Activated CD8-positive, alpha-beta T cell treated with anti-CD3 and anti-CD28 coated beads for 36 hours (primary cell): ENCODE measurements at regions not wholly inside any gene's neighbourhood (a gene's known extent, or its start where the extent isn't known, plus 50 kb on each side); places are given as distances from the start of the nearest gene placed in this dataset.

ENCODE experiments used
- ATAC-seq: fragments of 200-7000 bp; cut with Tn5 transposase; one replicate; pipeline ENCODE4 v1.10.0; 2021; ENCODE audit warnings: mild to moderate bottlenecking, moderate library complexity
- CTCF ChIA-PET: fragments of 350-600 bp; sonication (Branson Sonifier 250); formaldehyde crosslinking; loops from one replicate; lab custom pipeline; 2021; ENCODE audit warnings: antibody characterized with exemption; lab: Charles Lee
- POLR2A ChIA-PET: fragments of 350-600 bp; sonication (Branson Sonifier 250); formaldehyde crosslinking; loops from one replicate; lab custom pipeline; 2021; ENCODE audit warnings: antibody characterized with exemption; lab: Charles Lee
- DNase-seq: peaks from one replicate; pipeline ENCODE4 v3.0.0-alpha.2; 2020
- H3K27ac Mint-ChIP-seq: one replicate; pipeline ENCODE4 v1.8.0; 2021; ENCODE audit warnings: mild to moderate bottlenecking, mixed read lengths
- H3K27me3 Mint-ChIP-seq: one replicate; pipeline ENCODE4 v1.8.0; 2021; ENCODE audit warnings: mixed read lengths
- H3K36me3 Mint-ChIP-seq: one replicate; pipeline ENCODE4 v1.8.0; 2021; ENCODE audit warnings: low read depth, mixed read lengths
- H3K4me1 Mint-ChIP-seq: one replicate; pipeline ENCODE4 v1.8.0; 2021; ENCODE audit warnings: low read depth, mixed read lengths
- H3K4me3 Mint-ChIP-seq: one replicate; pipeline ENCODE4 v1.8.0; 2021; ENCODE audit warnings: mild to moderate bottlenecking, moderate library complexity, mixed read lengths
- H3K9me3 Mint-ChIP-seq: one replicate; pipeline ENCODE4 v1.8.0; 2021; ENCODE audit warnings: mixed read lengths
- CTCF ChIP-seq: fragments of 200-600 bp; IDR thresholded peaks from one replicate; pipeline ENCODE4 v1.8.0; 2022; ENCODE audit warnings: antibody characterized with exemption, mild to moderate bottlenecking
- intact Hi-C: fragments of 100-400 bp; cut with micrococcal nuclease; formaldehyde crosslinking; loops from one replicate; pipeline ENCODE4 v1.10.0; 2022

- no peak overlapping the region for H3K4me3 Mint-ChIP-seq
- no peaks in the 10 kb centered on the region for H3K36me3 Mint-ChIP-seq
- POLR2A ChIA-PET = no interaction called here
- TF ChIP-seq CTCF = no peak
- DNase-seq = no peak
- ATAC-seq = no peak
- no peaks in the 10 kb centered on the region for H3K27me3 Mint-ChIP-seq
- intact Hi-C loops = no loop called here
- no peaks in the 10 kb centered on the region for H3K9me3 Mint-ChIP-seq
- no peak overlapping the region for H3K27ac Mint-ChIP-seq
- no peaks in the 10 kb centered on the region for H3K4me1 Mint-ChIP-seq
- CTCF ChIA-PET = interaction anchor here (1.0 to 1.1 kb wide), 3 partner anchors 25 to 462 kb away, joined by 3 to 5 read pairs (median 3); no protein-coding TSS in a partner anchor
Measured at GRCh38 chr15:56844471-56844870, 74.0 kb upstream of the TCF12 start.

- Mint-ChIP-seq H3K36me3 (no peaks in the 10 kb centered on the region), H3K27me3 (no peaks in the 10 kb centered on the region), H3K27ac (no peak overlapping the region), H3K4me3 (no peak overlapping the region), H3K9me3 (no peaks in the 10 kb centered on the region), H3K4me1 (peaks cover 4% of the 10 kb centered on the region)
- DNase-seq (no peak), ATAC-seq (no peak)
- POLR2A ChIA-PET = no interaction called here
- no peak for TF ChIP-seq CTCF
- CTCF ChIA-PET = no interaction called here
- intact Hi-C loops = no loop called here
Measured at GRCh38 chr15:56839641-56840040, 78.8 kb upstream of the TCF12 start.

- Mint-ChIP-seq H3K9me3 (no peaks in the 10 kb centered on the region), H3K36me3 (no peaks in the 10 kb centered on the region), H3K4me3 (no peak overlapping the region), H3K27me3 (no peaks in the 10 kb centered on the region), H3K4me1 (peaks cover 4% of the 10 kb centered on the region), H3K27ac (no peak overlapping the region)
- intact Hi-C loops = no loop called here
- CTCF ChIA-PET = no interaction called here
- DNase-seq = no peak
- no peak for TF ChIP-seq CTCF
- POLR2A ChIA-PET = no interaction called here
- ATAC-seq = no peak
Measured at GRCh38 chr15:56839099-56839498, 79.3 kb upstream of the TCF12 start.

GRCh38 chr15:56838085-56838484, 80.4 kb upstream of the TCF12 start:
- POLR2A ChIA-PET = no interaction called here
- H3K9me3 Mint-ChIP-seq = no peaks in the 10 kb centered on the region
- DNase-seq (no peak), ATAC-seq (no peak)
- intact Hi-C loops = no loop called here
- CTCF ChIA-PET = no interaction called here
- no peak overlapping the region for H3K4me3 Mint-ChIP-seq
- no peaks in the 10 kb centered on the region for H3K27me3 Mint-ChIP-seq
- TF ChIP-seq CTCF = no peak
- peaks cover 4% of the 10 kb centered on the region for H3K4me1 Mint-ChIP-seq
- H3K36me3 Mint-ChIP-seq = no peaks in the 10 kb centered on the region
- H3K27ac Mint-ChIP-seq = no peak overlapping the region

GRCh38 chr15:56837273-56837672, 81.2 kb upstream of the TCF12 start:
- no peak overlapping the region for H3K4me3 Mint-ChIP-seq
- H3K27me3 Mint-ChIP-seq = no peaks in the 10 kb centered on the region
- ChIA-PET CTCF (interaction anchor here (1.6 kb wide), 1 partner anchor 15 kb away, joined by 4 read pairs; no protein-coding TSS in a partner anchor), POLR2A (no interaction called here)
- H3K27ac Mint-ChIP-seq = no peak overlapping the region
- H3K36me3 Mint-ChIP-seq = no peaks in the 10 kb centered on the region
- H3K9me3 Mint-ChIP-seq = no peaks in the 10 kb centered on the region
- ATAC-seq (no peak), DNase-seq (no peak)
- peaks cover 4% of the 10 kb centered on the region for H3K4me1 Mint-ChIP-seq
- intact Hi-C loops = no loop called here
- TF ChIP-seq CTCF = no peak
